CD14-positive monocyte (primary cell): ENCODE measurements at regions not wholly inside any gene's neighbourhood (a gene's known extent, or its start where the extent isn't known, plus 50 kb on each side); places are given as distances from the start of the nearest gene placed in this dataset.

Source experiments
- DNase-seq, 3 donors: peaks; one replicate each; pipeline ENCODE4 v3.0.0-alpha.2; 2011 to 2022
- H2AFZ ChIP-seq: 2 replicates; pipeline ENCODE4 v1.6.0; 2012; ENCODE audit warnings: mild to moderate bottlenecking, low read depth, low read length, inconsistent platforms; ENCODE audit not compliant: insufficient read depth, poor library complexity, severe bottlenecking
- H3K27ac ChIP-seq, 2 donors: 1 replicate in 1 of 2; 2 replicates in 1 of 2; pipeline ENCODE4 v1.5.1; 2012 to 2013; ENCODE audit warnings: low read length in 2 of 2, control low read depth in 1 of 2, inconsistent platforms in 1 of 2, low read depth in 1 of 2, mild to moderate bottlenecking in 1 of 2
- H3K27me3 ChIP-seq, 2 donors: one replicate each; pipeline versions ENCODE4 v1.6.0 to v1.6.1; 2011 to 2013; ENCODE audit warnings: low read length in 2 of 2; ENCODE audit not compliant: control insufficient read depth in 2 of 2, insufficient read depth in 2 of 2
- H3K36me3 ChIP-seq, 2 donors: replicated peaks in 1 of 2; 1 replicate in 1 of 2; 2 replicates in 1 of 2; pipeline versions ENCODE4 v1.5.1 to v1.6.1; 2012 to 2013; ENCODE audit warnings: low read length in 2 of 2, control low read depth in 1 of 2, inconsistent platforms in 1 of 2, mild to moderate bottlenecking in 1 of 2; ENCODE audit not compliant: insufficient read depth in 2 of 2, control insufficient read depth in 1 of 2
- H3K4me1 ChIP-seq, 2 donors: 1 replicate in 1 of 2; 2 replicates in 1 of 2; pipeline versions ENCODE4 v1.5.1 to v1.6.1; 2012 to 2013; ENCODE audit warnings: low read length in 2 of 2, control low read depth in 1 of 2, inconsistent platforms in 1 of 2, mild to moderate bottlenecking in 1 of 2, moderate library complexity in 1 of 2; ENCODE audit not compliant: insufficient read depth in 2 of 2, control insufficient read depth in 1 of 2
- H3K4me2 ChIP-seq: replicated peaks from 2 replicates; pipeline ENCODE3; 2012; ENCODE audit warnings: low read length, moderate library complexity, mild to moderate bottlenecking; ENCODE audit not compliant: poor library complexity, severe bottlenecking; ENCODE audit errors: extremely low read depth
- H3K4me3 ChIP-seq, 3 experiments: fragments of 200-600 bp in 1 of 3; sonication (generic) in 1 of 3; replicated peaks in 1 of 3; 1 replicate in 2 of 3; 2 replicates in 1 of 3; pipeline ENCODE4 v1.5.1; 2011 to 2013; ENCODE audit warnings: low read length in 3 of 3, mild to moderate bottlenecking in 3 of 3, control low read depth in 2 of 3, low read depth in 2 of 3, inconsistent platforms in 1 of 3, moderate library complexity in 1 of 3
- H3K79me2 ChIP-seq: 2 replicates; pipeline ENCODE4 v1.6.0; 2012; ENCODE audit warnings: mild to moderate bottlenecking, control low read depth, inconsistent platforms, low read length, moderate library complexity; ENCODE audit not compliant: insufficient read depth
- H3K9ac ChIP-seq: 2 replicates; pipeline ENCODE4 v1.6.0; 2017; ENCODE audit warnings: low read length, mild to moderate bottlenecking; ENCODE audit not compliant: insufficient read depth, poor library complexity, severe bottlenecking
- H3K9me3 ChIP-seq, 2 donors: replicated peaks in 1 of 2; 1 replicate in 1 of 2; 2 replicates in 1 of 2; pipeline versions ENCODE4 v1.5.1 to v1.6.1; 2012 to 2013; ENCODE audit warnings: low read length in 2 of 2, control low read depth in 1 of 2; ENCODE audit not compliant: control insufficient read depth in 1 of 2, insufficient read depth in 1 of 2
- H4K20me1 ChIP-seq: 2 replicates; pipeline ENCODE4 v1.6.0; 2012; ENCODE audit warnings: mild to moderate bottlenecking, low read length, control low read depth, moderate library complexity; ENCODE audit not compliant: insufficient read depth
- H3K27ac Mint-ChIP-seq, 7 donors: one replicate each; pipeline ENCODE4 v1.8.0; 2020; ENCODE audit warnings: mild to moderate bottlenecking in 7 of 7, mixed read lengths in 7 of 7, moderate library complexity in 6 of 7, inconsistent platforms in 2 of 7
- H3K27me3 Mint-ChIP-seq, 3 donors: one replicate each; pipeline ENCODE4 v1.8.0; 2021 to 2022; ENCODE audit warnings: low read depth in 3 of 3, mild to moderate bottlenecking in 3 of 3, mixed read lengths in 3 of 3, moderate library complexity in 3 of 3, inconsistent platforms in 1 of 3
- H3K36me3 Mint-ChIP-seq, 2 donors: one replicate each; pipeline ENCODE4 v1.8.0; 2020; ENCODE audit warnings: mixed read lengths in 2 of 2, inconsistent platforms in 1 of 2, mild to moderate bottlenecking in 1 of 2
- H3K4me1 Mint-ChIP-seq: one replicate; pipeline ENCODE4 v1.8.0; 2020; ENCODE audit warnings: mild to moderate bottlenecking, mixed read lengths
- H3K4me3 Mint-ChIP-seq, 2 donors: one replicate each; pipeline ENCODE4 v1.8.0; 2020; ENCODE audit warnings: mild to moderate bottlenecking in 2 of 2, mixed read lengths in 2 of 2, moderate library complexity in 1 of 2
- H3K9me3 Mint-ChIP-seq, 7 donors: one replicate each; pipeline ENCODE4 v1.8.0; 2020 to 2022; ENCODE audit warnings: mixed read lengths in 7 of 7, mild to moderate bottlenecking in 6 of 7, moderate library complexity in 6 of 7, inconsistent platforms in 2 of 7
- WGBS: methylation state at CpG from one replicate; pipeline ENCODE4 v1.1.5; 2013; ENCODE audit warnings: missing lambda C conversion rate; ENCODE audit not compliant: insufficient coverage; 5-methylcytosine and 5-hydroxymethylcytosine counted together
- intact Hi-C, 2 donors: fragments of 100-400 bp; cut with micrococcal nuclease; formaldehyde crosslinking; loops; one replicate each; pipeline versions ENCODE4 v1.15.0 to v1.15.1; 2023
- TF ChIP-seq, protein P1 (sequence below): fragments of 200-600 bp; IDR thresholded peaks from one replicate; pipeline ENCODE4 v1.8.0; 2022; ENCODE audit warnings: antibody characterized with exemption, mild to moderate bottlenecking

DNA sequence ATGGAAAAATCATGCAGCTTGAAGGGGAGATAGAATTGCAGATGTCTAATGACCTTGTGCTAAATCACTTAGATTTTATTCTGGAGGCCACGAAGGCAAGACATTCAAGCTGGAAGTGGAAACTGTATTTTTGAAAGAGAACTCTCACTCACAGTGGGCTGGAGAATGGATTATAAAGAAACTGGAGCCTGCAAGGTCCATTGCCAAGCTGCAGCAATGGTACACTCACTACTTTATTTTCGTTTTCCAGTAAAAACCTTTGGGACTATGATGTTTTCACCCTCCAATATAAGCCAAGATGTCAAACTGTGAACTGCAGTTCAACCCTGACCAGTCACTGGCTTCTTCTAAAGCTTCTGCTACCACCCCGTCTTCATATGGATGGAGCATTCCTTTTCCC, 62.0 kb downstream of the SKIDA1 start:
- no peaks in the 10 kb centered on the region for H3K4me1 Mint-ChIP-seq
- WGBS: 80% methylated on average over 2 of the region's 3 CpGs
- TF ChIP-seq, protein P1, sequence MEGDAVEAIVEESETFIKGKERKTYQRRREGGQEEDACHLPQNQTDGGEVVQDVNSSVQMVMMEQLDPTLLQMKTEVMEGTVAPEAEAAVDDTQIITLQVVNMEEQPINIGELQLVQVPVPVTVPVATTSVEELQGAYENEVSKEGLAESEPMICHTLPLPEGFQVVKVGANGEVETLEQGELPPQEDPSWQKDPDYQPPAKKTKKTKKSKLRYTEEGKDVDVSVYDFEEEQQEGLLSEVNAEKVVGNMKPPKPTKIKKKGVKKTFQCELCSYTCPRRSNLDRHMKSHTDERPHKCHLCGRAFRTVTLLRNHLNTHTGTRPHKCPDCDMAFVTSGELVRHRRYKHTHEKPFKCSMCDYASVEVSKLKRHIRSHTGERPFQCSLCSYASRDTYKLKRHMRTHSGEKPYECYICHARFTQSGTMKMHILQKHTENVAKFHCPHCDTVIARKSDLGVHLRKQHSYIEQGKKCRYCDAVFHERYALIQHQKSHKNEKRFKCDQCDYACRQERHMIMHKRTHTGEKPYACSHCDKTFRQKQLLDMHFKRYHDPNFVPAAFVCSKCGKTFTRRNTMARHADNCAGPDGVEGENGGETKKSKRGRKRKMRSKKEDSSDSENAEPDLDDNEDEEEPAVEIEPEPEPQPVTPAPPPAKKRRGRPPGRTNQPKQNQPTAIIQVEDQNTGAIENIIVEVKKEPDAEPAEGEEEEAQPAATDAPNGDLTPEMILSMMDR: no peak
- Histone ChIP-seq H3K79me2 (no peaks in the 10 kb centered on the region), H2AFZ (no peak overlapping the region), H3K4me1 (no peaks in the 10 kb centered on the region), H3K4me3 (no peak overlapping the region), H3K36me3 (no peaks in the 10 kb centered on the region), H3K27me3 (no peaks in the 10 kb centered on the region), H3K27ac (no peak overlapping the region), H3K4me2 (no peak overlapping the region), H4K20me1 (no peaks in the 10 kb centered on the region), H3K9ac (no peak overlapping the region), H3K9me3 (no peaks in the 10 kb centered on the region)
- H3K9me3 Mint-ChIP-seq: peaks cover 0 to 12% (median 7%) of the 10 kb centered on the region in 7 donors
- H3K27me3 Mint-ChIP-seq: peaks cover 0 to 11% (median 2%) of the 10 kb centered on the region in 3 donors
- intact Hi-C loops: no loop called here
- DNase-seq: no peak
- H3K27ac Mint-ChIP-seq: no peak overlapping the region
- no peaks in the 10 kb centered on the region for H3K36me3 Mint-ChIP-seq
- no peak overlapping the region for H3K4me3 Mint-ChIP-seq

- TF ChIP-seq, protein P1: no peak
- Mint-ChIP-seq H3K27me3 (peaks cover 2 to 8% (median 5%) of the 10 kb centered on the region in 3 donors), H3K27ac (no peak overlapping the region), H3K9me3 (peaks cover 0 to 31% (median 22%) of the 10 kb centered on the region in 7 donors), H3K36me3 (no peaks in the 10 kb centered on the region), H3K4me3 (no peak overlapping the region), H3K4me1 (no peaks in the 10 kb centered on the region)
- intact Hi-C loops: no loop called here
- Histone ChIP-seq H3K9ac (no peak overlapping the region), H3K4me3 (no peak overlapping the region), H3K36me3 (no peaks in the 10 kb centered on the region), H3K9me3 (peaks cover 9 to 19% of the 10 kb centered on the region in 2 donors), H4K20me1 (no peaks in the 10 kb centered on the region), H3K4me1 (no peaks in the 10 kb centered on the region), H3K79me2 (no peaks in the 10 kb centered on the region), H2AFZ (no peak overlapping the region), H3K4me2 (no peak overlapping the region), H3K27me3 (no peaks in the 10 kb centered on the region), H3K27ac (no peak overlapping the region)
- no CpG with 5 or more reads among the region's 5 CpGs for WGBS
- DNase-seq: no peak
Observed at GRCh38 chr10:21458126-21458871, 67.2 kb downstream of the SKIDA1 start.
